ENCODE measurements at regions not wholly inside any gene's neighbourhood (a gene's known extent, or its start where the extent isn't known, plus 50 kb on each side); places are given as distances from the start of the nearest gene placed in this dataset.

DNA sequence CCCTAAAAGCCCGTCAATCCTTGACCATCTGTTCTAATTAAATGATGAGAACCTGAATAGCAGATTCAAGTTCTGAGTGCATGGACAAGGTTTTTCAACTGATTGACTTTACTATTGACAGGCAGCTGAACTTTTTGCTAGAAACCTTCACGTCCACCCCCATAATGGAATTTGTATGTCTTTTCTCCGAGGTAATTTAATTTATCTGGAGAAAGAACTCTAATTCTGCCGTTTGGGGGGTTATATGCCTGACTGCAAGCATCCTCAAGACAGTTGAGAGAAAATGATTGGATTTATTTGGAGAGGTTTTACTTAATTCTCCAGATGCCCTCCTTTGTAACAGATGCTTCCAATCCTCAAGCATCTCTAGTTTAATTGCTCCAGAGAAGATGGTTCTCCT is 1053.4 kb upstream of the AUTS2 start:
- TF ChIP-seq, protein P1, sequence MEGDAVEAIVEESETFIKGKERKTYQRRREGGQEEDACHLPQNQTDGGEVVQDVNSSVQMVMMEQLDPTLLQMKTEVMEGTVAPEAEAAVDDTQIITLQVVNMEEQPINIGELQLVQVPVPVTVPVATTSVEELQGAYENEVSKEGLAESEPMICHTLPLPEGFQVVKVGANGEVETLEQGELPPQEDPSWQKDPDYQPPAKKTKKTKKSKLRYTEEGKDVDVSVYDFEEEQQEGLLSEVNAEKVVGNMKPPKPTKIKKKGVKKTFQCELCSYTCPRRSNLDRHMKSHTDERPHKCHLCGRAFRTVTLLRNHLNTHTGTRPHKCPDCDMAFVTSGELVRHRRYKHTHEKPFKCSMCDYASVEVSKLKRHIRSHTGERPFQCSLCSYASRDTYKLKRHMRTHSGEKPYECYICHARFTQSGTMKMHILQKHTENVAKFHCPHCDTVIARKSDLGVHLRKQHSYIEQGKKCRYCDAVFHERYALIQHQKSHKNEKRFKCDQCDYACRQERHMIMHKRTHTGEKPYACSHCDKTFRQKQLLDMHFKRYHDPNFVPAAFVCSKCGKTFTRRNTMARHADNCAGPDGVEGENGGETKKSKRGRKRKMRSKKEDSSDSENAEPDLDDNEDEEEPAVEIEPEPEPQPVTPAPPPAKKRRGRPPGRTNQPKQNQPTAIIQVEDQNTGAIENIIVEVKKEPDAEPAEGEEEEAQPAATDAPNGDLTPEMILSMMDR (conservative IDR thresholded peaks at IDR 0.05; ENCODE audit: low read length) = no peak
- TF ChIP-seq EZH2phosphoT487 (IDR thresholded peaks at IDR 0.05; ENCODE audit: borderline replicate concordance) = no peak
